Type B pancreatic cell (in vitro differentiated cells): ENCODE measurements at regions not wholly inside any gene's neighbourhood (a gene's known extent, or its start where the extent isn't known, plus 50 kb on each side); places are given as distances from the start of the nearest gene placed in this dataset.

Experiments
- DNase-seq: peaks from one replicate; pipeline ENCODE4 v3.0.0; 2021; ENCODE audit warnings: mixed read lengths; ENCODE audit not compliant: unreplicated experiment; ENCODE audit errors: extremely low spot score
- H3K27ac Mint-ChIP-seq: 2 replicates; pipeline ENCODE4 v1.8.0; 2021; ENCODE audit warnings: mild to moderate bottlenecking, mixed read lengths
- H3K27me3 Mint-ChIP-seq: 2 replicates; pipeline ENCODE4 v1.8.0; 2021; ENCODE audit warnings: mixed read lengths
- H3K36me3 Mint-ChIP-seq: 2 replicates; pipeline ENCODE4 v1.8.0; 2021; ENCODE audit warnings: mixed read lengths
- H3K4me1 Mint-ChIP-seq: one replicate; pipeline ENCODE4 v1.8.0; 2021; ENCODE audit warnings: mixed read lengths; ENCODE audit not compliant: unreplicated experiment
- H3K4me3 Mint-ChIP-seq: 2 replicates; pipeline ENCODE4 v1.8.0; 2021; ENCODE audit warnings: mild to moderate bottlenecking, mixed read lengths
- H3K9me3 Mint-ChIP-seq: 2 replicates; pipeline ENCODE4 v1.8.0; 2021; ENCODE audit warnings: mixed read lengths
- CTCF ChIP-seq: fragments of 200-600 bp; sonication (generic); conservative IDR thresholded peaks from 2 replicates; pipeline ENCODE4 v1.5.0; 2021; ENCODE audit warnings: antibody characterized with exemption, mild to moderate bottlenecking

- Mint-ChIP-seq H3K27me3 (peaks cover 17% of the 10 kb centered on the region), H3K27ac (no peak overlapping the region), H3K4me1 (peaks cover 13% of the 10 kb centered on the region), H3K9me3 (no peaks in the 10 kb centered on the region), H3K4me3 (no peak overlapping the region), H3K36me3 (no peaks in the 10 kb centered on the region)
- peak; percentile 65 for DNase-seq
- TF ChIP-seq CTCF = no peak
Measured at GRCh38 chr22:49152939-49153770, 674.5 kb downstream of the BRD1 start.

- Mint-ChIP-seq H3K36me3 (no peaks in the 10 kb centered on the region), H3K27me3 (peaks cover 14% of the 10 kb centered on the region), H3K4me1 (peaks cover 13% of the 10 kb centered on the region), H3K9me3 (no peaks in the 10 kb centered on the region), H3K27ac (no peak overlapping the region), H3K4me3 (no peak overlapping the region)
- DNase-seq = peak; percentile 64
- TF ChIP-seq CTCF = no peak
Measured at GRCh38 chr22:49152127-49152938, 675.3 kb downstream of the BRD1 start.

GRCh38 chr22:49151256-49152126, 676.2 kb downstream of the BRD1 start:
- H3K36me3 Mint-ChIP-seq = no peaks in the 10 kb centered on the region

GRCh38 chr22:49150801-49151221, 676.9 kb downstream of the BRD1 start:
- Mint-ChIP-seq H3K36me3 (no peaks in the 10 kb centered on the region), H3K4me1 (peaks cover 1% of the 10 kb centered on the region), H3K4me3 (no peak overlapping the region), H3K9me3 (no peaks in the 10 kb centered on the region), H3K27me3 (peaks cover 11% of the 10 kb centered on the region), H3K27ac (no peak overlapping the region)
- TF ChIP-seq CTCF = no peak
- no peak for DNase-seq

More at GRCh38 chr22:49151256-49152126, 676.2 kb downstream of the BRD1 start:
- Mint-ChIP-seq H3K27me3 (peaks cover 11% of the 10 kb centered on the region), H3K4me1 (peaks cover 8% of the 10 kb centered on the region), H3K9me3 (no peaks in the 10 kb centered on the region), H3K27ac (no peak overlapping the region), H3K4me3 (no peak overlapping the region)
- DNase-seq = no peak
- no peak for TF ChIP-seq CTCF
